Hypothalamus (tissue), 51 donors: ENCODE measurements at regions not wholly inside any gene's neighbourhood (a gene's known extent, or its start where the extent isn't known, plus 50 kb on each side); places are given as distances from the start of the nearest gene placed in this dataset.
A peak's percentile ranks its signal among the peaks of the same experiment; 100 is the strongest.
"Not testable (repeated sequence)": the region's sequence is repeated elsewhere in the genome, so short reads cannot be mapped to it uniquely, and the experiment has no call there.

ENCODE experiments used
- DNase-seq, 51 donors: peaks; one replicate each; lab custom pipeline; 2025; lab: John Stamatoyannopoulos, UW

DNA sequence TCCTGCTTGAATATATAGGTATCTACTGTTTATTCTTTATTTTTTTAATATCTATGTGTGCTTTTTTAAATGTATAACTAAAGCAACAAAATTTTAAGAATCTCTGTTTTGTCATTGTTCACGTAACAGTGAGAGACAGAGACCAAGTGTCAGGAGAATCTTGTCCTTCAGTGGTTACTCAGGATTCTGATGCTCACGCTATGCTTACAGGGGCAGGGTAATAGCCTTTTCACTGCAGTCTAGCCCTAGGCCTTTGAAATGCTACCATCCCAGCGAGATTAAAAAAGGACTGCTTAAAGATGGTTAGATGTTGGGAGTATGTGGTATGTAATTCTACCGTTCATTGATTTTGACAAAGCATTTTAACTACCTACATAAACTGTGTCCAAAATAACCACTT is 71.6 kb upstream of the EGFR start:
- DNase-seq: no peak

GRCh38 chr7:54949514-54949913 is 69.3 kb upstream of the EGFR start:
- not testable (repeated sequence) for DNase-seq

DNA sequence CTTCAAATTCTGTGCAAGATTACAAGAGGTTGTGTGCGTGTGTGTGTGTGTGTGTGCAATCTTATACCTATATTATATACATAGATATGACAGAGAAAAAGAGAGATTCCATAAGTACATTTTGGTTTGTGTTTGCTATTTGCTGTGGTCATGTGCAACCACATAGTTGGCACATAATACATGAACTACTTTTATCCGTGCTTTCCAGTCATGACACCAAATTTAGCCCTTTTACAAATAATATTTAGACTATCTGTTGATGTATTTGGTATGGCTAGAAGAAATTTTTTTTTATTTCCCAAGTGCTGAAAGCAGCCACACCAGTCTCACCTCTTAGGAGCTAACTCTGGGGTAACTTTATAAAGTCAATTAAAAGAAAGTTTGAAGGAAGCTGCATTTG is 63.5 kb upstream of the EGFR start:
- no peak for DNase-seq

GRCh38 chr7:54955696-54956420 is 63.0 kb upstream of the EGFR start:
- DNase-seq: peak in 14 of 51 donors; percentile 3 to 49 (median 22)

- DNase-seq: no peak
These were observed 62.0 kb upstream of the EGFR start for GRCh38 chr7:54956865-54957264.

DNA sequence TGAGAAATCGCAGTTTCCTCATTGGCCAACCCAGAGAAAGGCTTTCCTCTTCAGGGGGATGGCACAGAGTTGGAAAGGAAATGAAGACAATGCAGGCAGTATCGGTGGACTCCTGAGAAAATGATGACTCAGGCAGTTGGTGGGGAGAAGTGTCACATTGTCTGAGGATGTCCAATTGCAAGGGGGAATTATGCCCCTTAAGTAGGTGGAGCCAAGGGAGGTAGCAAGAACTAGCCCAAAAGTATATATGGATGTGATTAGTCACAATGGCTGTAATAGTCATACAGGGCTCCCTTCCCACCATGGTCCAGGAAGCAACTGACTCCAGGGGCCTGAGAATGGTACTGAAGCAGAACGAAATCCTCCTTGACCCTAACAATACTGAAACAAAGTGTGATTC is 58.3 kb upstream of the EGFR start:
- no peak for DNase-seq

GRCh38 chr7:54961391-54961790 is 57.4 kb upstream of the EGFR start:
- no peak for DNase-seq

- DNase-seq: no peak
These were observed 55.7 kb upstream of the EGFR start for GRCh38 chr7:54963155-54963554.

- DNase-seq: no peak
These were observed 54.7 kb upstream of the EGFR start for GRCh38 chr7:54964136-54964535.

DNA sequence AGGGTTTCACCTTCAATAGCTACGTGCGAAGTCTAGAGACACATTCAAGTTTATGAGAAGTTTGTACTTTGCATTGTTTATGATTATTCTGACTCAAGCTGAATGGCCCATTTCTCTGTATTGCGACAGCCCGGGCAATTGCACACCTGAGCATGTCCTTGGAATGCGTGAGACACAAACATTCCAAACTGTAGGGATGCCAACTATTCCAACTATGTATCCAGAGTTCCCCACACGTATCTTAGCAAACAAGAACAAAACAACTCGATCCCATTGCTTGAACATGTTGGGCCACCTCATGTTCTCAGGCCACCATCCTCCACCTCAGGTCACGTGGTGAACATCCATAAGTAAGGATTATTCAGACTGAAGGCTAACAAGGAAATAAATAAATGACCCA is 51.4 kb upstream of the EGFR start:
- no peak for DNase-seq

GRCh38 chr7:54968018-54968417 is 50.8 kb upstream of the EGFR start:
- no peak for DNase-seq
